Tibial nerve (tissue), 4 donors: ENCODE measurements at regions not wholly inside any gene's neighbourhood (a gene's known extent, or its start where the extent isn't known, plus 50 kb on each side); places are given as distances from the start of the nearest gene placed in this dataset.

Experiments
- DNase-seq, 2 donors: peaks; one replicate each; pipeline ENCODE4 v3.0.0-alpha.2; 2019; ENCODE audit warnings: low spot score in 2 of 2
- H3K27ac ChIP-seq, 4 donors: fragments of 200-600 bp; sonication (generic) in 3 of 4; one replicate each; pipeline ENCODE4 v1.5.1; 2017 to 2019; ENCODE audit warnings: mild to moderate bottlenecking in 1 of 4
- H3K27me3 ChIP-seq, 2 donors: fragments of 200-600 bp; sonication (generic) in 1 of 2; one replicate each; pipeline versions ENCODE4 v1.5.1 to v1.6.0; 2017 to 2019
- H3K36me3 ChIP-seq, 3 donors: fragments of 200-600 bp; sonication (generic); one replicate each; pipeline ENCODE4 v1.5.1; 2018 to 2019
- H3K4me1 ChIP-seq, 4 donors: fragments of 200-600 bp; sonication (generic) in 3 of 4; one replicate each; pipeline ENCODE4 v1.5.1; 2017 to 2019
- H3K4me3 ChIP-seq, 4 donors: fragments of 200-600 bp; sonication (generic) in 3 of 4; one replicate each; pipeline ENCODE4 v1.5.1; 2017 to 2019; ENCODE audit warnings: mild to moderate bottlenecking in 1 of 4, moderate library complexity in 1 of 4
- H3K9me3 ChIP-seq, 4 donors: fragments of 200-600 bp; sonication (generic) in 3 of 4; one replicate each; pipeline ENCODE4 v1.5.1; 2017 to 2019
- EP300 ChIP-seq, 2 donors: sonication (generic); formaldehyde crosslinking; IDR thresholded peaks; one replicate each; pipeline ENCODE4 v1.6.1; 2017; ENCODE audit warnings: antibody characterized with exemption in 2 of 2, mild to moderate bottlenecking in 1 of 2
- POLR2A ChIP-seq, 2 donors: fragments of 450-650 bp; IDR thresholded peaks; one replicate each; pipeline ENCODE4 v1.6.1; 2017; ENCODE audit warnings: antibody characterized with exemption in 2 of 2, mild to moderate bottlenecking in 2 of 2, moderate library complexity in 2 of 2
- WGBS, 2 donors: methylation state at CpG; one replicate each; pipeline ENCODE4 v1.1.5; 2018; 5-methylcytosine and 5-hydroxymethylcytosine counted together
- TF ChIP-seq, protein P1 (sequence below), 5 experiments: fragments of 200-600 bp in 3 of 5; fragments of 450-650 bp in 2 of 5; sonication (generic) in 3 of 5; IDR thresholded peaks; one replicate each; pipeline ENCODE4 v1.5.1; 2016 to 2019; ENCODE audit warnings: antibody characterized with exemption in 5 of 5, mild to moderate bottlenecking in 3 of 5, moderate library complexity in 2 of 5

DNA sequence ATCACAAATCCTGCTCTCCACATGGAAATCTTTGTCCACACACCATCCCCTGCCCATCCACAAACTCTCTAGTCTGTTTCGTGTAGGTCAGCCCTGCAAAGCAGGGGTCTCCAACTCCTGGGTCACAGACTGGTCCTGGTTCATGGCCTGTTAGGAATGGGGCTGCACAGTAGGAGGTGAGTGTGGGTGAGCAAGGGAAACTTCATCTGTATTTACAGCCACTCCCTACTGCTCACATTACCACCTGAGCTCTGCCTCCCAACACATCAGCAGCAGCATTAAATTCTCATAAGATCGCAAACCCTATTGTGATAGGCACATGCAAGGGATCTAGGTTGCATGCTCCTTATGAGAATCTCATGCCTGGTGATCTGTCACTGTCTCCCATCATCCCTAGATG is 242.1 kb downstream of the FGFR2 start:
- H3K9me3 ChIP-seq, result peaks cover 0 to 4% (median 0%) of the 10 kb centered on the region in 4 donors
- no peaks in the 10 kb centered on the region for H3K4me1 ChIP-seq
- H3K27me3 ChIP-seq, result no peaks in the 10 kb centered on the region
- H3K4me3 ChIP-seq, result no peak overlapping the region
- no peaks in the 10 kb centered on the region for H3K36me3 ChIP-seq
- 78 to 86% methylated on average over 2 of the region's 2 CpGs for WGBS, 2 donors
- DNase-seq, result no peak
- TF ChIP-seq POLR2A (IDR thresholded peaks at IDR 0.05), result no peak
- TF ChIP-seq, protein P1, sequence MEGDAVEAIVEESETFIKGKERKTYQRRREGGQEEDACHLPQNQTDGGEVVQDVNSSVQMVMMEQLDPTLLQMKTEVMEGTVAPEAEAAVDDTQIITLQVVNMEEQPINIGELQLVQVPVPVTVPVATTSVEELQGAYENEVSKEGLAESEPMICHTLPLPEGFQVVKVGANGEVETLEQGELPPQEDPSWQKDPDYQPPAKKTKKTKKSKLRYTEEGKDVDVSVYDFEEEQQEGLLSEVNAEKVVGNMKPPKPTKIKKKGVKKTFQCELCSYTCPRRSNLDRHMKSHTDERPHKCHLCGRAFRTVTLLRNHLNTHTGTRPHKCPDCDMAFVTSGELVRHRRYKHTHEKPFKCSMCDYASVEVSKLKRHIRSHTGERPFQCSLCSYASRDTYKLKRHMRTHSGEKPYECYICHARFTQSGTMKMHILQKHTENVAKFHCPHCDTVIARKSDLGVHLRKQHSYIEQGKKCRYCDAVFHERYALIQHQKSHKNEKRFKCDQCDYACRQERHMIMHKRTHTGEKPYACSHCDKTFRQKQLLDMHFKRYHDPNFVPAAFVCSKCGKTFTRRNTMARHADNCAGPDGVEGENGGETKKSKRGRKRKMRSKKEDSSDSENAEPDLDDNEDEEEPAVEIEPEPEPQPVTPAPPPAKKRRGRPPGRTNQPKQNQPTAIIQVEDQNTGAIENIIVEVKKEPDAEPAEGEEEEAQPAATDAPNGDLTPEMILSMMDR (IDR thresholded peaks at IDR 0.05), result no peak
- TF ChIP-seq EP300 (IDR thresholded peaks at IDR 0.05), result no peak
- H3K27ac ChIP-seq, result no peak overlapping the region

DNA sequence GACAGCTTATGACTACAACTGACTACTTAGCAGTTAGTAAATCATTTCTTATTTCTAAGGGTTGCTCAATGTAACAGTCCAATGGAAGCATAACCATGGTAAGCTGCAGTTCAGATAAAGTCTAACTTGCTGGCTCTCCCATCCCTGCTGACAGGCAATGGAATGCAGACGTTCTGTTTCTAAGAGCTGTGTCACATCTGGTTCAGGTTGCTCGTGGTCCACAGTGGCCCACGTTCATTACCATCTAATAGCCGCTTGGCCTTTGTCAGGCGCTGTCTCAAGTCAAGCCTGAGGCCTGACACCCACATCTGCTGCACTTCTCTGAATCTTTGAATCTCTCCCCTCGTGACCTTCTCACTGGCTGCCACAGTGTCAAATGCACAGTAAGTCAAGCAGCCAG is 240.8 kb downstream of the FGFR2 start:
- no peaks in the 10 kb centered on the region for H3K4me1 ChIP-seq
- no peaks in the 10 kb centered on the region for H3K36me3 ChIP-seq
- peaks cover 0 to 4% (median 0%) of the 10 kb centered on the region in 4 donors for H3K9me3 ChIP-seq
- H3K27me3 ChIP-seq, result no peaks in the 10 kb centered on the region
- no peak overlapping the region for H3K27ac ChIP-seq
- WGBS, 2 donors, result 52 to 54% methylated on average over 6 of the region's 6 CpGs
- H3K4me3 ChIP-seq, result no peak overlapping the region
- no peak for TF ChIP-seq POLR2A (IDR thresholded peaks at IDR 0.05)
- TF ChIP-seq, protein P1 (IDR thresholded peaks at IDR 0.05), result no peak
- no peak for DNase-seq

DNA sequence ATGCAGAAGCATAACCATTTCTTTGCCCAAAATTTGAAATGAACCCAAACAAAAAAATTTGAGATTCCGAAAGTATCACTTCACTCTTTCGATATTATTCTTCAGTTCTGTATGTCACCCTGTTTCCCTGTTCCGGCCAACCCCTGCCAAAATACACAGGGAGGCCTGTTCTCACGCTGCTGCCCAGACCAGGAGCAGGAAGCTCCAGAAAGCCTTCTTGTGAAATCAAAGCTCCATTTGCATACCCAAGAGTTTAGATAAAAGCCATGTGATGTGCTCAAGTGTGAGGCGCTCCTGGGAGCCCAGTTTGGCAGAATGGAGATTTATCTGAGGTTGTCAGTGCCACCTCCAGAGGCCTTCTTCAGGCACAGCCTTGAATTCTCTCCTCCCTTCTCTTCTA is 236.2 kb downstream of the FGFR2 start:
- TF ChIP-seq POLR2A (IDR thresholded peaks at IDR 0.05) (no peak), EP300 (IDR thresholded peaks at IDR 0.05) (no peak)
- TF ChIP-seq, protein P1 (IDR thresholded peaks at IDR 0.05), result no peak
- DNase-seq, result no peak
- WGBS, 2 donors, result 68 to 76% methylated on average over 5 of the region's 5 CpGs

DNA sequence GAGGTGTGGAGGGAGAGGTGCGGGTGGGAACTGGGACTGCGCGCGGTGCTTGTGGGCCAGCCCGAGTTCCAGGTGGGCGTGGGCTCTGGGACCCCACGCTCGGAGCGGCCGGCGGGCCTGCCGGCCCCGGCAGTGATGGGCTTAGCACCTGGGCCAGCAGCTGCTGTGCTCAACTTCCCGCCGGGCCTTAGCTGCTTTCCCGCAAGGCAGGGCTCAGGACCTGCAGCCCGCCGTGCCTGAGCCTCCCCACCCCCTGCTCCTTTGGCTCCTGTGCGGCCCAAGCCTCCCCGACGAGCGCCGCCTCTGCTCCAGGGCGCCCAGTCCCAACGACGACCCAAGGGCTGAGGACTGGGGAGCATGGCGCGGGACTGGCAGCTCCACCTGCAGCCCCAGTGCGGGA is 232.7 kb downstream of the FGFR2 start:
- WGBS, 2 donors, result 94 to 96% methylated on average over 18 to 29 of the region's 29 CpGs

More for the DNA sequence above, 236.2 kb downstream of the FGFR2 start:
- Histone ChIP-seq H3K4me3 (no peak overlapping the region), H3K36me3 (no peaks in the 10 kb centered on the region), H3K4me1 (no peaks in the 10 kb centered on the region), H3K27me3 (no peaks in the 10 kb centered on the region), H3K27ac (no peak overlapping the region), H3K9me3 (no peaks in the 10 kb centered on the region)

DNA sequence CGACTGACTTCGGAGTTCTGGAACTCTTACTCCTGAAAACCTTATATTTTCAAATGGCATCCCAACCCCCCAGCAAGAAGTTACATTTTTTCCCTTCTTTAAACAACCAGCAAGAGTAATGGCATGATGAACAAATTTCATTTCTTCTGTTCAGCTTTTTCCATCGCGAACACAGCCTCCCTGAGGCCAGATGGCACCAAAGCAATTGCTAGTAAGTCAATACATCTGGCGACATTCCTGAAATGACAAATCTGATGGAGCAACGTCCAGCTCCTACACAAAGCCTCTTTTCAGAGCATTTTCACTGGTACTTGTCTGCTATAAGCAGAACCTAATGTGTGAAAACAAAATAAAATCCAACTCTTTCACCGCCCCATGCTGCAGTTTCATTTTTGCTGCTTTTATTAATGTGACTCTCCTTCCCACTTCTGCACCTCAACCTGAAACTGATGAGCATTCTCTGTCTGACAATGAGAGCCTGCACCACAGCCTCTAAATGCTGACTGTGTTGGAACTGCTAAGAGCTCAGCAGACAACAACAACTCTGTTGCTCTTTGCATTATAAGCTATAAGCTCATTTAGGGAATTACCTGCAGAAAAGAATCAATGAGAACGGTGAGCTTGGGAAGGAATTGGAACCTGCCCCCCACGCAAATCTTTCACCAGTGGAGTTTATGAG is 229.8 kb downstream of the FGFR2 start:
- no peak for TF ChIP-seq POLR2A (IDR thresholded peaks at IDR 0.05)
- H3K36me3 ChIP-seq, result no peaks in the 10 kb centered on the region
- WGBS, 2 donors, result 44 to 46% methylated on average over 9 of the region's 9 CpGs
- no peaks in the 10 kb centered on the region for H3K9me3 ChIP-seq
- no peak overlapping the region for H3K27ac ChIP-seq
- no peak for DNase-seq
- no peaks in the 10 kb centered on the region for H3K27me3 ChIP-seq
- no peaks in the 10 kb centered on the region for H3K4me1 ChIP-seq
- no peak overlapping the region for H3K4me3 ChIP-seq

More for the DNA sequence above, 232.7 kb downstream of the FGFR2 start:
- H3K4me1 ChIP-seq, result no peaks in the 10 kb centered on the region
- H3K27ac ChIP-seq, result no peak overlapping the region
- no peaks in the 10 kb centered on the region for H3K36me3 ChIP-seq
- no peak for TF ChIP-seq POLR2A (IDR thresholded peaks at IDR 0.05)
- TF ChIP-seq, protein P1 (IDR thresholded peaks at IDR 0.05), result no peak
- TF ChIP-seq EP300 (IDR thresholded peaks at IDR 0.05), result no peak
- DNase-seq, result no peak
- no peak overlapping the region for H3K4me3 ChIP-seq
- no peaks in the 10 kb centered on the region for H3K27me3 ChIP-seq
- no peaks in the 10 kb centered on the region for H3K9me3 ChIP-seq
